Fibroblast of mammary gland (primary cell): ENCODE measurements at regions not wholly inside any gene's neighbourhood (a gene's known extent, or its start where the extent isn't known, plus 50 kb on each side); places are given as distances from the start of the nearest gene placed in this dataset.

Experiments used
- DNase-seq: peaks from one replicate; pipeline ENCODE4 v3.0.0-alpha.2; 2010; ENCODE audit warnings: low read depth
- H3K4me3 ChIP-seq: 2 replicates; pipeline ENCODE4 v1.5.1; 2011; ENCODE audit warnings: low read depth, mild to moderate bottlenecking, low read length, moderate library complexity; ENCODE audit not compliant: control insufficient read depth
- CTCF ChIP-seq: conservative IDR thresholded peaks from 2 replicates; pipeline ENCODE4 v1.5.1; 2011; ENCODE audit warnings: low read depth, low read length, inconsistent platforms; ENCODE audit not compliant: control insufficient read depth, insufficient read depth

DNA sequence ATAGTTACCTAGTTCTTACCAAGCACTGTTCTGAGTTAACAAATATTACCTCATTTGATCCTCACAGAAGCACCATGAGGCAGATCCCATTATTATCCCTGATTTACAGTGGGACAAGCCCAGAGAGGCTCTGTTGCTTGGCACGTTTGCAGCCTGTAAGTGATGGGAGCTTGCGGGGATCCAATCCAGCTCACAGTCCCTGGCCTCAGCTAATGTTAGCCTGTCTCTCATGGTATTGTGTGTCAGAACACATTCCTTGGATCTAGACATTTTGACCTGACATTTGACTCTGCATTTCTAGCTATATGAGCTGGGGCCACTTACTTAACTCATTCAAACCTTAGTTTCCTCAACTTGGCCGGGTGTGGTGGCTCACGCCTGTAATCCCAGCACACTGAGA is 246.9 kb upstream of the LRTM1 start:
- DNase-seq: no peak
- no peak overlapping the region for H3K4me3 ChIP-seq
- TF ChIP-seq CTCF: no peak

- no peak overlapping the region for H3K4me3 ChIP-seq
- TF ChIP-seq CTCF: no peak
- no peak for DNase-seq
Measured at GRCh38 chr3:55173504-55173903, 245.6 kb upstream of the LRTM1 start.

GRCh38 chr3:55172913-55173312 is 245.1 kb upstream of the LRTM1 start:
- no peak for DNase-seq
- no peak for TF ChIP-seq CTCF
- no peak overlapping the region for H3K4me3 ChIP-seq

- no peak for DNase-seq
- H3K4me3 ChIP-seq: no peak overlapping the region
- TF ChIP-seq CTCF: no peak
Measured at GRCh38 chr3:55170444-55170843, 242.6 kb upstream of the LRTM1 start.

DNA sequence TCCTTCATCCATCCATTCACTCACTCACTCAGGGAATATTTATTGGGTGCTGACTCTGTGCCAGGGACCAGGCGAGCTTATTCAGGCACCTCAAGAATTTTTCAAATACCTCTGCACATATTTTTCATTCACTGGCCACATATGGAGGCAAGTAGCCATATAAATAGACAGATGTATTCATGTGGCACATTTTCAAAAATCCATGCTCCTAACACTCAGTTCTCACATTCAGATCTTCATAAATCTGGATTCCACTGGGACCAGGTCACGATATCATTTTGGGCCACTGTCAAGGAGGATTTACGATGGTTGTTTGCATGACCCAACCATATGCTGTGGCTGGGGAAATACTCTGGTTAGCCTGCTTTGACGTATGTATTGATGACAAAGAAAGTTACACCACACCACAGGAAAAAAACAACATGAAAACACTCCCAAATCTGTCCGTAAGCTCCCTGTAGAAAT is 241.8 kb upstream of the LRTM1 start:
- DNase-seq: peak; percentile 100
- no peak for TF ChIP-seq CTCF
- no peak overlapping the region for H3K4me3 ChIP-seq

GRCh38 chr3:55169161-55169560 is 241.3 kb upstream of the LRTM1 start:
- no peak for DNase-seq
- H3K4me3 ChIP-seq: no peak overlapping the region
- no peak for TF ChIP-seq CTCF

DNA sequence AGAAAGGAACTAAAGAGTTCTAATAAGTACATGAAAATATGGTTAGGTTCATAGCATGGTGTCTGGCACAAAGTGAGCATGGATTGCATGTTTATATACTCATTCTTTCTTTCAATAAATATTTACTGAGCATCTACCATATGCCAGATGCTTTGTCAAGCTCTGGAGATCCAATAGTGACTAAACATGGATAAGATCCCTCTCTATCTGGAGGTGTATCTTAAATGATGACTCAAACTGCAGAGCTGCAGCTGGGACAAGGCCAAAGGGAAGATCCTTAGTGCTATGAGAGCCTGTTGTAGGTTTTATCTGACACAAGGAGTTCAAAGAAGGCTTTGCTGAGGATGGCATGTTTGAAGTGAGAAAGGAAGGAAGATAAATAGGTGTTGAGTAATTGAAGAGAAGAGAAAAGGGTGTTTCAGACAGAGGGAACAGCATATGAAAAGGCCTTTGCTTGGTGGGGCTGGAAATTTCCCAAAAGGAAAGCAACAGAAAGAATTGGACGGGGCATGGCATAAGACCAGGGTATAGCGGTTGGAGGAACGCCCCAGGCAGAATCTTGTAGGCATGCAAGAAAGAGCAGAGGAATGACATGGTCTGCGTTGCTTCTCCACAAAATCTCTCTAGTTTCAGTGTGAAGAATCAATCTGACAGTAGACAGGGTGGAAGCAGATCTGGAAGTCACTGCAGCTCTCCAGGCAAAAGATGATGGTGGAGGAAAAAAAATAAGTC is 239.9 kb upstream of the LRTM1 start:
- H3K4me3 ChIP-seq: no peak overlapping the region
- no peak for TF ChIP-seq CTCF
- DNase-seq: peak; percentile 94
